Upper lobe of left lung (tissue), 4 donors: ENCODE measurements at regions not wholly inside any gene's neighbourhood (a gene's known extent, or its start where the extent isn't known, plus 50 kb on each side); places are given as distances from the start of the nearest gene placed in this dataset.

ENCODE experiments used
- POLR2AphosphoS5 ChIP-seq, 2 donors: sonication (generic); formaldehyde crosslinking; IDR thresholded peaks; one replicate each; pipeline ENCODE4 v1.5.1; 2017; ENCODE audit warnings: antibody characterized with exemption in 2 of 2
- TF ChIP-seq, protein P1 (sequence below), 6 experiments: fragments of 450-650 bp in 4 of 6; fragments of 200-600 bp in 2 of 6; sonication (generic) in 2 of 6; IDR thresholded peaks; one replicate each; pipeline ENCODE4 v1.5.1; 2016 to 2019; ENCODE audit warnings: antibody characterized with exemption in 6 of 6

DNA sequence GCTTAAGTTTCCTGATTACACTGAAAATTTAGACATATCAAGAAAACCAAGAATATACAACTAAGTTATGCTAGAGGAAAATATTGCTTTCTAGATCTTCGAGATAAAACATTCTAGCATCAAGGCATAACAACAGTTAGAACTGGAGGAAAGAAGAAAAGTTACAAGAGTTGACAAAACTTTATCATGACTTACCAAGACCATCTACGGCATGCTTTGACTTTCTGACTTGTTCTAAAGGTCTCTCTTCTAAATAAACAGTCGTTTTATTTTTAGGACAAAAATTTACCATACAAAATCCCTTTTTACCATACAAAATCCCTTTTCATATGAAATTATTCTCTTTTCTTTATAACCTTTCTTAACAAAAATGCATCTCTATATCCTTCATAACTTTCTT is 1110.1 kb upstream of the CDH10 start:
- no peak for TF ChIP-seq POLR2AphosphoS5 (IDR thresholded peaks at IDR 0.05)
- TF ChIP-seq, protein P1, sequence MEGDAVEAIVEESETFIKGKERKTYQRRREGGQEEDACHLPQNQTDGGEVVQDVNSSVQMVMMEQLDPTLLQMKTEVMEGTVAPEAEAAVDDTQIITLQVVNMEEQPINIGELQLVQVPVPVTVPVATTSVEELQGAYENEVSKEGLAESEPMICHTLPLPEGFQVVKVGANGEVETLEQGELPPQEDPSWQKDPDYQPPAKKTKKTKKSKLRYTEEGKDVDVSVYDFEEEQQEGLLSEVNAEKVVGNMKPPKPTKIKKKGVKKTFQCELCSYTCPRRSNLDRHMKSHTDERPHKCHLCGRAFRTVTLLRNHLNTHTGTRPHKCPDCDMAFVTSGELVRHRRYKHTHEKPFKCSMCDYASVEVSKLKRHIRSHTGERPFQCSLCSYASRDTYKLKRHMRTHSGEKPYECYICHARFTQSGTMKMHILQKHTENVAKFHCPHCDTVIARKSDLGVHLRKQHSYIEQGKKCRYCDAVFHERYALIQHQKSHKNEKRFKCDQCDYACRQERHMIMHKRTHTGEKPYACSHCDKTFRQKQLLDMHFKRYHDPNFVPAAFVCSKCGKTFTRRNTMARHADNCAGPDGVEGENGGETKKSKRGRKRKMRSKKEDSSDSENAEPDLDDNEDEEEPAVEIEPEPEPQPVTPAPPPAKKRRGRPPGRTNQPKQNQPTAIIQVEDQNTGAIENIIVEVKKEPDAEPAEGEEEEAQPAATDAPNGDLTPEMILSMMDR (IDR thresholded peaks at IDR 0.05) = no peak
